ENCODE measurements at regions not wholly inside any gene's neighbourhood (a gene's known extent, or its start where the extent isn't known, plus 50 kb on each side); places are given as distances from the start of the nearest gene placed in this dataset.

DNA sequence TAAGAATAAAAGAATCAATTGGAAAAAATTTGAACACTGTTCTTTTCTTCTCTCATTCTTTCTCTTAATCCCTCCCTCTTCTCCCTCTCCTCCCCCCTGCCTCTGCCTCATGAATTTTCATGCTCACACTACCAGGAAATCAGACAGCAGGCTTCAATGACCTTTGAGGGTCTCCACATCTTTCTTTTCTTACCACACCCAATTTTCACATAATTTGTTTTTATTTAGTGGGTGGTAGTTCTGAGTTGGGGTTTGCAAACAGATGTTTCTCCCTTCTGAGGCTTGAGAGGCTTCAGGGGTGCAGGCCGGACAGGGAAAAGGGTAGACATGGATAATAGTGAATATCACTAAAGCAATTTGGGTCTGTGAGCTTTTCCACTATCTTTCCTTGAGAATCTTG, 95.5 kb downstream of the SPATA19 start:
- ChIA-PET CTCF (no interaction called here), POLR2A (no interaction called here)
- Histone ChIP-seq H3K4me3 (ENCODE audit: low read depth in 2 of 2, low read length in 2 of 2) (no peak overlapping the region), H3K36me3 (ENCODE audit: control insufficient read depth, insufficient read depth, low read length) (no peaks in the 10 kb centered on the region), H3K9me3 (ENCODE audit: control insufficient read depth, insufficient read depth, low read depth, low read length) (no peaks in the 10 kb centered on the region), H3K4me1 (ENCODE audit: control insufficient read depth, insufficient read depth, low read length) (no peaks in the 10 kb centered on the region), H3K27me3 (ENCODE audit: control insufficient read depth, insufficient read depth, low read length) (peaks cover 4% of the 10 kb centered on the region; the same call in 1 of the 2 replicates), H3K27ac (ENCODE audit: low read length) (no peak overlapping the region)
- in situ Hi-C loops (cut with HindIII; ENCODE audit: low pct_unique_long_range_greater_than_20kb, low sequenced_read_pairs) (no loop called here), intact Hi-C loops (cut with micrococcal nuclease; ENCODE audit: unreplicated experiment) (no loop called here)
- no peak for TF ChIP-seq SIN3A (IDR thresholded peaks at IDR 0.05; ENCODE audit: borderline replicate concordance, insufficient read depth, low read depth, low read length)
- TF ChIP-seq TCF7L2 (IDR thresholded peaks at IDR 0.05; ENCODE audit: low read depth, low read length) = no peak
- no peak for TF ChIP-seq REST (IDR thresholded peaks at IDR 0.05; ENCODE audit: insufficient read depth in 1 of 2, low read depth in 2 of 2, low read length in 1 of 2)
- no peak for TF ChIP-seq POLR2AphosphoS5 (IDR thresholded peaks at IDR 0.05; ENCODE audit: low read depth, low read length)
- TF ChIP-seq, protein P1, sequence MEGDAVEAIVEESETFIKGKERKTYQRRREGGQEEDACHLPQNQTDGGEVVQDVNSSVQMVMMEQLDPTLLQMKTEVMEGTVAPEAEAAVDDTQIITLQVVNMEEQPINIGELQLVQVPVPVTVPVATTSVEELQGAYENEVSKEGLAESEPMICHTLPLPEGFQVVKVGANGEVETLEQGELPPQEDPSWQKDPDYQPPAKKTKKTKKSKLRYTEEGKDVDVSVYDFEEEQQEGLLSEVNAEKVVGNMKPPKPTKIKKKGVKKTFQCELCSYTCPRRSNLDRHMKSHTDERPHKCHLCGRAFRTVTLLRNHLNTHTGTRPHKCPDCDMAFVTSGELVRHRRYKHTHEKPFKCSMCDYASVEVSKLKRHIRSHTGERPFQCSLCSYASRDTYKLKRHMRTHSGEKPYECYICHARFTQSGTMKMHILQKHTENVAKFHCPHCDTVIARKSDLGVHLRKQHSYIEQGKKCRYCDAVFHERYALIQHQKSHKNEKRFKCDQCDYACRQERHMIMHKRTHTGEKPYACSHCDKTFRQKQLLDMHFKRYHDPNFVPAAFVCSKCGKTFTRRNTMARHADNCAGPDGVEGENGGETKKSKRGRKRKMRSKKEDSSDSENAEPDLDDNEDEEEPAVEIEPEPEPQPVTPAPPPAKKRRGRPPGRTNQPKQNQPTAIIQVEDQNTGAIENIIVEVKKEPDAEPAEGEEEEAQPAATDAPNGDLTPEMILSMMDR (IDR thresholded peaks at IDR 0.05) = no peak
- ATAC-seq (no peak), DNase-seq (ENCODE audit: low read depth, low spot score) (no peak)
- BruUV-seq (replicated peaks) = no TSS peak

DNA sequence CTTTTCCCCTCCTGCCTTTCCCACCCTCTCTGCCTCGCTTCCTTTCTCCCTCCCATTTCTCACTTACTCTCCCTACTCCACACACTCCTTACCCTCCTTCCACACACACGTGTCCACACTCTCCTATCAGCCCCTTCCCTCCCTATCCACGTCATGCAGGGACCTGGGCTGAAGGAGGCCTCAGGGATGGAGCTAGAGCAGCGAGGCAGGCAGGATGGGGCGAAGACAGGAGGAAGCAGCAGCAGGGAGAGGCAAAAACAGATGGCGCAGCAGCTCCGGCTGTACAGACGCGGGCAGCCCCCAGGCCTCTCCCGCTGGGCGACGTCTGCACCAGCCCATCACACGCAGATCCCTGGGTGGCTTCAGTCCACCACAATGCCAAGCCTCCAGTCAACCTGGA, 97.9 kb downstream of the SPATA19 start:
- no peak overlapping the region for H3K27ac ChIP-seq (ENCODE audit: low read length)
- no peak overlapping the region for H3K4me3 ChIP-seq (ENCODE audit: low read depth in 2 of 2, low read length in 2 of 2)
- BruUV-seq (replicated peaks) = no TSS peak
- H3K36me3 ChIP-seq (ENCODE audit: control insufficient read depth, insufficient read depth, low read length) = no peaks in the 10 kb centered on the region
- POLR2A ChIA-PET = no interaction called here
- H3K27me3 ChIP-seq (ENCODE audit: control insufficient read depth, insufficient read depth, low read length) = peaks cover 5% of the 10 kb centered on the region; the same call in 1 of the 2 replicates
- CTCF ChIA-PET = no interaction called here
- H3K9me3 ChIP-seq (ENCODE audit: control insufficient read depth, insufficient read depth, low read depth, low read length) = no peaks in the 10 kb centered on the region
- DNase-seq (ENCODE audit: low read depth, low spot score) (no peak), ATAC-seq (no peak)
- in situ Hi-C loops (cut with HindIII; ENCODE audit: low pct_unique_long_range_greater_than_20kb, low sequenced_read_pairs) (no loop called here), intact Hi-C loops (cut with micrococcal nuclease; ENCODE audit: unreplicated experiment) (no loop called here)
- H3K4me1 ChIP-seq (ENCODE audit: control insufficient read depth, insufficient read depth, low read length) = no peaks in the 10 kb centered on the region
- TF ChIP-seq REST (IDR thresholded peaks at IDR 0.05; ENCODE audit: insufficient read depth in 1 of 2, low read depth in 2 of 2, low read length in 1 of 2) (no peak), POLR2AphosphoS5 (IDR thresholded peaks at IDR 0.05; ENCODE audit: low read depth, low read length) (no peak), TCF7L2 (IDR thresholded peaks at IDR 0.05; ENCODE audit: low read depth, low read length) (no peak), SIN3A (IDR thresholded peaks at IDR 0.05; ENCODE audit: borderline replicate concordance, insufficient read depth, low read depth, low read length) (no peak)
- TF ChIP-seq, protein P1 (IDR thresholded peaks at IDR 0.05) = no peak

Measured in Panc1 (cell line).